ENCODE measurements at regions not wholly inside any gene's neighbourhood (a gene's known extent, or its start where the extent isn't known, plus 50 kb on each side); places are given as distances from the start of the nearest gene placed in this dataset.

DNA sequence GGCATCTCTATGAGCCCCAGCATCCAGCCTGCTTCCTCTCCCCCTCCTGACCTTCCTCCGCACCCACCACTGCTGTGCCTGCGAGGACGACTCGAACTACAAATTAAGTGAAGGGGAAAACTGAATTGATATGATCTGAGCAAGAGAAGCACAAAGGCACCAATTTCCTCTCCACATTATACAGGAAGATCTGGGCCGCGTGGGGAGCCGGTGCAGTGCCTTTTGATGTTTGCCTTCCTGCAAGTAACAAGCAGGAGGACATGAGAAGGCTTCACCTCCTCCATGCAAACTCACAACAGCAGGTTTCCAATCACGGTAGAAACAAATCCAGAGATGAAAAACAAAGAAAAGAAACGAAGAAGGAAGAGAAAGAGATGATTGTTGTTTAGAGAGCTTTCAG lies 57.8 kb upstream of the MMP2 start:
- no peak overlapping the region for H3K4me3 ChIP-seq (replicated peaks in 1 of 3; ENCODE audit: low read depth in 2 of 3, low read length in 3 of 3)
- intact Hi-C loops (cut with micrococcal nuclease), result no loop called here
- Mint-ChIP-seq H3K27me3 (ENCODE audit: low read depth in 3 of 3) (peaks cover 17 to 26% (median 23%) of the 10 kb centered on the region in 3 donors), H3K27ac (no peak overlapping the region), H3K36me3 (no peaks in the 10 kb centered on the region), H3K9me3 (peaks cover 0 to 2% (median 0%) of the 10 kb centered on the region in 7 donors), H3K4me1 (peaks cover 8% of the 10 kb centered on the region), H3K4me3 (peak overlapping the region in 1 of 2 donors; percentile 3)
- H3K4me1 ChIP-seq (ENCODE audit: control insufficient read depth in 1 of 2, insufficient read depth in 2 of 2, low read length in 2 of 2), result peaks cover 0 to 2% of the 10 kb centered on the region in 2 donors
- no peak overlapping the region for H3K4me2 ChIP-seq (replicated peaks; ENCODE audit: extremely low read depth, low read length, poor library complexity, severe bottlenecking)
- no peak overlapping the region for H3K9ac ChIP-seq (ENCODE audit: insufficient read depth, low read length, poor library complexity, severe bottlenecking)
- no peaks in the 10 kb centered on the region for H3K9me3 ChIP-seq (replicated peaks in 1 of 2; ENCODE audit: control insufficient read depth in 1 of 2, insufficient read depth in 1 of 2, low read length in 2 of 2)
- H3K27ac ChIP-seq (ENCODE audit: low read depth in 1 of 2, low read length in 2 of 2), result no peak overlapping the region
- H3K27me3 ChIP-seq (ENCODE audit: control insufficient read depth in 2 of 2, insufficient read depth in 2 of 2, low read length in 2 of 2), result peaks cover 6 to 11% of the 10 kb centered on the region in 2 donors
- peak overlapping the region; percentile 31 for H2AFZ ChIP-seq (ENCODE audit: insufficient read depth, low read depth, low read length, poor library complexity, severe bottlenecking)
- no CpG with 5 or more reads among the region's 9 CpGs for WGBS (ENCODE audit: insufficient coverage)
- H3K79me2 ChIP-seq (ENCODE audit: insufficient read depth, low read length), result no peaks in the 10 kb centered on the region
- H3K36me3 ChIP-seq (replicated peaks in 1 of 2; ENCODE audit: control insufficient read depth in 1 of 2, insufficient read depth in 2 of 2, low read length in 2 of 2), result no peaks in the 10 kb centered on the region
- H4K20me1 ChIP-seq (ENCODE audit: insufficient read depth, low read length), result no peaks in the 10 kb centered on the region
- no peak for DNase-seq
- TF ChIP-seq, protein P1, sequence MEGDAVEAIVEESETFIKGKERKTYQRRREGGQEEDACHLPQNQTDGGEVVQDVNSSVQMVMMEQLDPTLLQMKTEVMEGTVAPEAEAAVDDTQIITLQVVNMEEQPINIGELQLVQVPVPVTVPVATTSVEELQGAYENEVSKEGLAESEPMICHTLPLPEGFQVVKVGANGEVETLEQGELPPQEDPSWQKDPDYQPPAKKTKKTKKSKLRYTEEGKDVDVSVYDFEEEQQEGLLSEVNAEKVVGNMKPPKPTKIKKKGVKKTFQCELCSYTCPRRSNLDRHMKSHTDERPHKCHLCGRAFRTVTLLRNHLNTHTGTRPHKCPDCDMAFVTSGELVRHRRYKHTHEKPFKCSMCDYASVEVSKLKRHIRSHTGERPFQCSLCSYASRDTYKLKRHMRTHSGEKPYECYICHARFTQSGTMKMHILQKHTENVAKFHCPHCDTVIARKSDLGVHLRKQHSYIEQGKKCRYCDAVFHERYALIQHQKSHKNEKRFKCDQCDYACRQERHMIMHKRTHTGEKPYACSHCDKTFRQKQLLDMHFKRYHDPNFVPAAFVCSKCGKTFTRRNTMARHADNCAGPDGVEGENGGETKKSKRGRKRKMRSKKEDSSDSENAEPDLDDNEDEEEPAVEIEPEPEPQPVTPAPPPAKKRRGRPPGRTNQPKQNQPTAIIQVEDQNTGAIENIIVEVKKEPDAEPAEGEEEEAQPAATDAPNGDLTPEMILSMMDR (IDR thresholded peaks at IDR 0.05), result no peak

DNA sequence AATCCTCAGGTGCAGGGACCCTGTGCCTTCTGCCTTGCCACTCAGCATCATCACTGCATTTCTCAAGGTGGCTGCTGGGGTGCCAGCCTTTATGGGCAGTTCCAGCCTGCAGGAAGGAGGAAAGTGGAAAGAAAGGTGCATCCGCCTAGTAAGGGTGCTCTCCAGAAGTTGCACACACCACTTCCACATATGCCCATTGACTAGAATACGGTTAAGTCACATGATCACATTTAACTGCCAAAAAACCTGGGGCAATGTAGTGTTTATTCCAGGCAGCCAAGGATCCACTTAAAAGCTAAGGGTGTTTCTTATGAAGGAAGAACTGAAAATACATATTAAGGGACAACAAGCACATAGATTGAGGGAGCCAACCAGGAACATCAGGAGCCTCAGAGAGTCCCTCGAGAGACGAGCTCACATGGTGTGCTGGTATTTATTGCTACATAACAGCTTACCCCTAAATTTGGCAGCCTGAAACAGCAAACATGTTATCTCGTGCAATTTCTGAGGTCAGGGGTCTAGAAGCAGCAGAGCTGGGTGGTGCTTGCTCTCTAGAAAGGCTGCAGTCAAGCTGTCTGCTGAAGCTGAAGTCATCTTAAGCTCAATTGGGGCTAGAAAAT lies 52.0 kb upstream of the MMP2 start:
- peaks cover 2 to 6% (median 4%) of the 10 kb centered on the region in 7 donors for H3K9me3 Mint-ChIP-seq
- H3K4me3 Mint-ChIP-seq, result no peak overlapping the region
- no peak for DNase-seq
- Histone ChIP-seq H4K20me1 (ENCODE audit: insufficient read depth, low read length) (no peaks in the 10 kb centered on the region), H3K27ac (ENCODE audit: low read depth in 1 of 2, low read length in 2 of 2) (no peak overlapping the region), H3K4me3 (replicated peaks in 1 of 3; ENCODE audit: low read depth in 2 of 3, low read length in 3 of 3) (no peak overlapping the region), H2AFZ (ENCODE audit: insufficient read depth, low read depth, low read length, poor library complexity, severe bottlenecking) (no peak overlapping the region), H3K27me3 (ENCODE audit: control insufficient read depth in 2 of 2, insufficient read depth in 2 of 2, low read length in 2 of 2) (no peaks in the 10 kb centered on the region), H3K4me1 (ENCODE audit: control insufficient read depth in 1 of 2, insufficient read depth in 2 of 2, low read length in 2 of 2) (peaks cover 10 to 11% of the 10 kb centered on the region in 2 donors), H3K36me3 (replicated peaks in 1 of 2; ENCODE audit: control insufficient read depth in 1 of 2, insufficient read depth in 2 of 2, low read length in 2 of 2) (no peaks in the 10 kb centered on the region), H3K9me3 (replicated peaks in 1 of 2; ENCODE audit: control insufficient read depth in 1 of 2, insufficient read depth in 1 of 2, low read length in 2 of 2) (no peaks in the 10 kb centered on the region), H3K79me2 (ENCODE audit: insufficient read depth, low read length) (no peaks in the 10 kb centered on the region), H3K4me2 (replicated peaks; ENCODE audit: extremely low read depth, low read length, poor library complexity, severe bottlenecking) (no peak overlapping the region), H3K9ac (ENCODE audit: insufficient read depth, low read length, poor library complexity, severe bottlenecking) (no peak overlapping the region)
- no peak overlapping the region for H3K27ac Mint-ChIP-seq
- 67% methylated on average over 1 of the region's 5 CpGs for WGBS (ENCODE audit: insufficient coverage)
- intact Hi-C loops (cut with micrococcal nuclease), result no loop called here
- H3K4me1 Mint-ChIP-seq, result peaks cover 16% of the 10 kb centered on the region
- H3K36me3 Mint-ChIP-seq, result no peaks in the 10 kb centered on the region
- TF ChIP-seq, protein P1 (IDR thresholded peaks at IDR 0.05), result no peak
- H3K27me3 Mint-ChIP-seq (ENCODE audit: low read depth in 3 of 3), result peaks cover 4 to 8% (median 7%) of the 10 kb centered on the region in 3 donors
